Endothelial cell (in vitro differentiated cells): ENCODE measurements at regions not wholly inside any gene's neighbourhood (a gene's known extent, or its start where the extent isn't known, plus 50 kb on each side); places are given as distances from the start of the nearest gene placed in this dataset.

Source experiments
- DNase-seq: peaks from one replicate; pipeline ENCODE4 v3.0.0; 2021; ENCODE audit warnings: low spot score
- H3K27ac Mint-ChIP-seq: one replicate; pipeline ENCODE4 v1.8.0; 2021; ENCODE audit warnings: mixed read lengths, inconsistent platforms; ENCODE audit not compliant: unreplicated experiment
- H3K27me3 Mint-ChIP-seq: one replicate; pipeline ENCODE4 v1.8.0; 2021; ENCODE audit warnings: mild to moderate bottlenecking, moderate library complexity, mixed read lengths, inconsistent platforms; ENCODE audit not compliant: unreplicated experiment
- H3K36me3 Mint-ChIP-seq: one replicate; pipeline ENCODE4 v1.8.0; 2021; ENCODE audit warnings: mild to moderate bottlenecking, low read depth, mixed read lengths, inconsistent platforms; ENCODE audit not compliant: unreplicated experiment
- H3K4me1 Mint-ChIP-seq: one replicate; pipeline ENCODE4 v1.8.0; 2021; ENCODE audit warnings: mild to moderate bottlenecking, mixed read lengths, inconsistent platforms; ENCODE audit not compliant: unreplicated experiment
- H3K4me3 Mint-ChIP-seq: one replicate; pipeline ENCODE4 v1.8.0; 2021; ENCODE audit warnings: mild to moderate bottlenecking, mixed read lengths, inconsistent platforms; ENCODE audit not compliant: unreplicated experiment
- H3K9me3 Mint-ChIP-seq: one replicate; pipeline ENCODE4 v1.8.0; 2021; ENCODE audit warnings: mixed read lengths, inconsistent platforms; ENCODE audit not compliant: unreplicated experiment
- TF ChIP-seq, protein P1 (sequence below): fragments of 200-600 bp; sonication (generic); IDR thresholded peaks from one replicate; pipeline ENCODE4 v1.5.0; 2021; ENCODE audit warnings: antibody characterized with exemption; ENCODE audit not compliant: unreplicated experiment

DNA sequence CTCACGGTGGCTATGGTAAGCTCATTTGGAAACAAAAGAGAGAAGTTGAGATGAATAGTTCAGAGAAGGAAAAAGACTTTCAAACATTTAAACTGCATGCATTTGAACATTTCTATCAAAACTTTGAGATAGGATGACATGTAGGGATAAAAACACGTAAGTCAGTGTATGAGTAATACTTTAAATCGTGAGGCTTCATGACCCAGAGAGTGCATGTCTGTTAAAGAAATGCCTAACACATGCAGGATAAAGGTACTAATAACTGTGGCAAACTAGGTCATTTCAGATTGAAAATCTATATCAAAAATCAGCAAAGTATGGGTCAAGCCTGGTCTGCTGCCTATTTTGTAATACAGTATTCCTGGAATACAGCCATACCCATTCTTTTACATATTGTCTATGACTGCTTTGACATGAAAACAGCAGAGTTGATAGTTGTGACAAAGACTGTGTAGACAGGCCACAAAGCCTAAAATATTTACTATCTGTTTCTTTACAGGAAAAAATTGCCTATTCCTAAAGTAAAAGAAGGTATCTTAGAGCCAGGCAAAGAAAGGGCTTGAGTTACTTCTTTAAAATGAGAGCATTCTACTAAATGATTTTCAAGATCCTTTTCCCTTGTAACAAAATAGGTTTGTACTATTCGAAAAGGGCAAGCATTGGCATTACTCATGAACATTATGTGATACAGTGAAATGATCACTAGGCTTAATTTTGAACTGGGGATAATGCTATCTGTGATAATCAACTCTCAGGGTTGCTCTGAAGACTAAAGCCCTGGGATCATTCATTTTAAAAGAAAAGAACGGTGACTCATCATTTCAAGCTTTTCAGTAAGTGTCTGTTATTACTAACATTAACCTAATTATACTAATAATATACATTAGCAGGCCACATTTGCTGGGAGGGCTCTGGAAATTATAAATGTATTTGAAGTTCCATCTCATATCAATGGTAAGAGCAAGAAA lies 185.9 kb downstream of the CRPPA start:
- TF ChIP-seq, protein P1, sequence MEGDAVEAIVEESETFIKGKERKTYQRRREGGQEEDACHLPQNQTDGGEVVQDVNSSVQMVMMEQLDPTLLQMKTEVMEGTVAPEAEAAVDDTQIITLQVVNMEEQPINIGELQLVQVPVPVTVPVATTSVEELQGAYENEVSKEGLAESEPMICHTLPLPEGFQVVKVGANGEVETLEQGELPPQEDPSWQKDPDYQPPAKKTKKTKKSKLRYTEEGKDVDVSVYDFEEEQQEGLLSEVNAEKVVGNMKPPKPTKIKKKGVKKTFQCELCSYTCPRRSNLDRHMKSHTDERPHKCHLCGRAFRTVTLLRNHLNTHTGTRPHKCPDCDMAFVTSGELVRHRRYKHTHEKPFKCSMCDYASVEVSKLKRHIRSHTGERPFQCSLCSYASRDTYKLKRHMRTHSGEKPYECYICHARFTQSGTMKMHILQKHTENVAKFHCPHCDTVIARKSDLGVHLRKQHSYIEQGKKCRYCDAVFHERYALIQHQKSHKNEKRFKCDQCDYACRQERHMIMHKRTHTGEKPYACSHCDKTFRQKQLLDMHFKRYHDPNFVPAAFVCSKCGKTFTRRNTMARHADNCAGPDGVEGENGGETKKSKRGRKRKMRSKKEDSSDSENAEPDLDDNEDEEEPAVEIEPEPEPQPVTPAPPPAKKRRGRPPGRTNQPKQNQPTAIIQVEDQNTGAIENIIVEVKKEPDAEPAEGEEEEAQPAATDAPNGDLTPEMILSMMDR = no peak
- no peaks in the 10 kb centered on the region for H3K36me3 Mint-ChIP-seq
- H3K4me1 Mint-ChIP-seq = peaks cover 6% of the 10 kb centered on the region
- H3K4me3 Mint-ChIP-seq = no peak overlapping the region
- H3K27ac Mint-ChIP-seq = no peak overlapping the region
- no peaks in the 10 kb centered on the region for H3K9me3 Mint-ChIP-seq
- no peaks in the 10 kb centered on the region for H3K27me3 Mint-ChIP-seq
- DNase-seq = no peak

DNA sequence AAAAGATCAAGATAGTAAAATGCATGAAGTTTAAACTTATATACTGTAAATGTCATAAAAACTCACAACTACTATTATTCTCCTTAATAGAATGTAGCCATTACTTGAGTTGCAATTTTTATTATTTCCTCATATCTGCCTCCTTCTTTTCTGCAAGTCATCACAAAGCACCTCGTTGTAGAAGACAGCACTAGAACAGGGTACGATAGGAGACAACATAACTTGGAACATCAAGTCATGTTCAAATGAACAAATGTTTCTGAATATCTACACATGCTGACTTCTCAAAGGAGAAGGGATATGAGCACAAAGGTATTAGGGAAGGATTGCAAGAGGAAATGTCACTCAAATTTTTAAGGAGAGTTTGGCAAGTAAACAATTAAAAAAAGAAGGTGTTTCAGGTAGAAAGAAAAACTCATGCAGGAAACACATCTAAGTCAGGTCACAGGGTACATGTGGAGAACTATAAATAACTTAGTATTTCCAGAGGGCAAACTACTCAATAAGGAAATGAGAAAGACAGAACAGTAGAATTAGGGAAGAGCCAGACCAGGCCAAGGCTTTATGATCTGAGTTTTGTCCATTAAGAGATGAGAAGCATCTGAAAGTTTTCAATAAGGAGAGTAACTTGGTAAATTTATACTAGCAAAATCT lies 186.7 kb downstream of the CRPPA start:
- no peak overlapping the region for H3K27ac Mint-ChIP-seq
- DNase-seq = no peak
- H3K9me3 Mint-ChIP-seq = no peaks in the 10 kb centered on the region
- peaks cover 6% of the 10 kb centered on the region for H3K4me1 Mint-ChIP-seq
- H3K4me3 Mint-ChIP-seq = no peak overlapping the region
- H3K27me3 Mint-ChIP-seq = no peaks in the 10 kb centered on the region
- H3K36me3 Mint-ChIP-seq = no peaks in the 10 kb centered on the region
- TF ChIP-seq, protein P1 = no peak

DNA sequence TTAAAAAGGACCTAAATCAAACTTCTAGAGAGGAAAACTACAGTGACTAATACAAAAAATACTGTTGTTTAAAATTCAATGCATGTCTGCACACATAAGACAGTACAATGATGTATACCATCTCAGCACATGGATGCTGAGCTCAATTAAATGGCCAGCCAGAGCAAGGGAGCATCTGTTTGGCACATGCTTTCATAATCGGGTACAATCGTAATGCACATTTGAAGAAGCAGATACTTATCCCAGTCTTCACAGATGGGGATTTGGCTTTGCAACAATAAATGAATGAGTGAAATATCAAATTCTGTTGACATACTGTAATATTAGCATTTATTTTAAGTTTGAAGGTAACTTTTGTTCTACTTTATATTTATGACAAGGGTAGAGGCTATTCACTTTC lies 187.8 kb downstream of the CRPPA start:
- no peak for DNase-seq
- TF ChIP-seq, protein P1 = no peak
- H3K27me3 Mint-ChIP-seq = no peaks in the 10 kb centered on the region
- H3K4me3 Mint-ChIP-seq = no peak overlapping the region
- no peak overlapping the region for H3K27ac Mint-ChIP-seq
- H3K9me3 Mint-ChIP-seq = no peaks in the 10 kb centered on the region
- H3K36me3 Mint-ChIP-seq = no peaks in the 10 kb centered on the region
- H3K4me1 Mint-ChIP-seq = peaks cover 6% of the 10 kb centered on the region

DNA sequence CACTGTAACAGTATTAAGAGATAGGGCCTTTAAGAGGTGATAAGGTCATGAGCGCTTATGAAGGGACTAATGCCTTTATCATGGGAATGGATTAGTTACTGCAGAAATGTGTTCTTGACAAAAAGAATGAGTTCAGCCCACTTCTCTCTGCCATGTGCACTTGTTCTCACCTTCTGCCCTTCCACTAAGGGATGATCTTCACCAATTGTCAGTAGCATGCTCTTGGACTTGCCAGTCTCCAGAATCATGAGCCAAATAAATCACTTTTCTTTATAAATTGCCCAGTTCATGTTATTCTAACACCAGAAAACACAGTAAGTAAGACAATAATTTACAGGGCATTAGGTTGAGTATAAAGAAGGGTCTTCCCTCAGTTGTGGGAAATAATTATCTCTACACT lies 189.1 kb downstream of the CRPPA start:
- H3K4me1 Mint-ChIP-seq = peaks cover 6% of the 10 kb centered on the region
- no peaks in the 10 kb centered on the region for H3K27me3 Mint-ChIP-seq
- H3K36me3 Mint-ChIP-seq = no peaks in the 10 kb centered on the region
- no peak for DNase-seq
- H3K9me3 Mint-ChIP-seq = no peaks in the 10 kb centered on the region
- TF ChIP-seq, protein P1 = no peak
- no peak overlapping the region for H3K4me3 Mint-ChIP-seq
- H3K27ac Mint-ChIP-seq = no peak overlapping the region
